ENCODE measurements at regions not wholly inside any gene's neighbourhood (a gene's known extent, or its start where the extent isn't known, plus 50 kb on each side); places are given as distances from the start of the nearest gene placed in this dataset.

- TF ChIP-seq REST (IDR thresholded peaks at IDR 0.05; ENCODE audit: borderline replicate concordance) (no peak), CTCF (IDR thresholded peaks at IDR 0.05; ENCODE audit: poor library complexity, severe bottlenecking) (no peak), SMC3 (conservative IDR thresholded peaks at IDR 0.05; ENCODE audit: poor library complexity) (no peak), POLR2AphosphoS5 (IDR thresholded peaks at IDR 0.05) (no peak), EZH2 (IDR thresholded peaks at IDR 0.05; ENCODE audit: borderline replicate concordance, insufficient read depth, low read length, poor library complexity, severe bottlenecking) (no peak), RAD21 (conservative IDR thresholded peaks at IDR 0.05) (no peak), TAF1 (IDR thresholded peaks at IDR 0.05; ENCODE audit: low read depth) (no peak), EP300 (conservative IDR thresholded peaks at IDR 0.05; ENCODE audit: poor library complexity, severe bottlenecking) (no peak)
These were observed 500.7 kb upstream of the NFIA start for GRCh38 chr1:60581455-60582220.
